GM12873 (cell line): ENCODE measurements at regions not wholly inside any gene's neighbourhood (a gene's known extent, or its start where the extent isn't known, plus 50 kb on each side); places are given as distances from the start of the nearest gene placed in this dataset.

Experiments
- CTCF ChIP-seq: IDR thresholded peaks from 2 replicates; pipeline ENCODE4 v1.5.1; 2012; ENCODE audit warnings: low read depth, mild to moderate bottlenecking, moderate library complexity, low read length, control low read depth; ENCODE audit not compliant: insufficient read depth; ENCODE audit errors: missing control alignments

GRCh38 chr17:79159926-79160325 is 85.3 kb downstream of the ENGASE start:
- no peak for TF ChIP-seq CTCF

GRCh38 chr17:79159471-79159870 is 84.8 kb downstream of the ENGASE start:
- TF ChIP-seq CTCF = no peak

- no peak for TF ChIP-seq CTCF
Measured at GRCh38 chr17:79156463-79157095, 82.0 kb downstream of the ENGASE start.

- no peak for TF ChIP-seq CTCF
Measured at GRCh38 chr17:79155701-79156100, 81.1 kb downstream of the ENGASE start.

GRCh38 chr17:79154951-79155585 is 80.4 kb downstream of the ENGASE start:
- TF ChIP-seq CTCF = no peak

- TF ChIP-seq CTCF = no peak
Measured at GRCh38 chr17:79154446-79154845, 79.8 kb downstream of the ENGASE start.

GRCh38 chr17:79153367-79154130 is 78.9 kb downstream of the ENGASE start:
- TF ChIP-seq CTCF = no peak
